B cell (primary cell): ENCODE measurements at regions not wholly inside any gene's neighbourhood (a gene's known extent, or its start where the extent isn't known, plus 50 kb on each side); places are given as distances from the start of the nearest gene placed in this dataset.

Experiments used
- CTCF ChIP-seq: fragments of 200-600 bp; IDR thresholded peaks from one replicate; pipeline ENCODE4 v1.8.0; 2022; ENCODE audit warnings: antibody characterized with exemption, mild to moderate bottlenecking
- EZH2 ChIP-seq: IDR thresholded peaks from 2 replicates; pipeline ENCODE4 v1.6.1; 2012; ENCODE audit warnings: borderline replicate concordance, low read depth, mild to moderate bottlenecking, moderate library complexity, low read length; ENCODE audit not compliant: insufficient read depth, poor library complexity, severe bottlenecking

GRCh38 chr12:60278209-60278608 is 682.4 kb downstream of the SLC16A7 start:
- no peak for TF ChIP-seq CTCF
- TF ChIP-seq EZH2: no peak
